ENCODE measurements at regions not wholly inside any gene's neighbourhood (a gene's known extent, or its start where the extent isn't known, plus 50 kb on each side); places are given as distances from the start of the nearest gene placed in this dataset.

GRCh38 chr3:187931770-187932278 lies 186.6 kb upstream of the BCL6 start:
- no peak for DNase-seq

DNA sequence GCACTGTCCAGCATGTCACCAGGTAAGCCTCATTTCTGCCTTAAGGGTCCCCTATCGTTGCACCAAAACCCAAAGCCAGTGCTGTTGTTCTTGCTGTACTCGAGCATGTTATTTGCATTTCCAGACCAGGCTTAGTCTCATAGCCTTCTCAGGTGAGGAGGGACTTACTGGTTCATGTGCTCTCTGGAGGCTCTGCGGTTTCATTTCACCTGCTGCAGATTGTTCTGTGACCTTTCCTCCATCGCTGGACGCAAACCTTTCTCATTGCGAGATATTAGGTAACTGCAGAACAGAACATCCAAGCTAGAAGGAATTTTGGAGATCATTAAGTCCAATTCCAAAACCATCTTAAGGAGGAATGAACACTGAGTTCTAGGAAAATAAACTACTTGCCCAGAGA lies 187.3 kb upstream of the BCL6 start:
- no peak for DNase-seq

- DNase-seq = no peak
These were observed 190.4 kb upstream of the BCL6 start for GRCh38 chr3:187935623-187936156.

- no peak for DNase-seq
These were observed 191.4 kb upstream of the BCL6 start for GRCh38 chr3:187936676-187937075.

- no peak for DNase-seq
These were observed 194.6 kb upstream of the BCL6 start for GRCh38 chr3:187939891-187940290.

GRCh38 chr3:187941135-187941847 lies 196.0 kb upstream of the BCL6 start:
- DNase-seq = no peak

DNA sequence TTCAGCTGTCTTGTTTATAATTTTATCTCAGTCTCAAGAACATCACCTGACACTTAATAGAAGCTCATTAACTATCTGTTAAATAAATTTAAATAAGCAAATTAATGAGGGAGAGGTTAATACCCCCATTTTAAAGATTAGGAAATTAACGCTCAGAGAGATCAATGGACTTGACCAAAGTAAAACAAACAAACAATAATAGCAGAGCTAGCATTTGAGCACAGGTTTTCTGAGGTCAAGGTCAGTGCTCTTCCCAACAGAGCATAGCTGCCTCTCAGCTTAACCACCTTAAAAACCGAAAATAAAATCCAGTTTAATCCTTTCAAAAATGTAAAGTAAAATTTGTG lies 196.6 kb upstream of the BCL6 start:
- no peak for DNase-seq

DNA sequence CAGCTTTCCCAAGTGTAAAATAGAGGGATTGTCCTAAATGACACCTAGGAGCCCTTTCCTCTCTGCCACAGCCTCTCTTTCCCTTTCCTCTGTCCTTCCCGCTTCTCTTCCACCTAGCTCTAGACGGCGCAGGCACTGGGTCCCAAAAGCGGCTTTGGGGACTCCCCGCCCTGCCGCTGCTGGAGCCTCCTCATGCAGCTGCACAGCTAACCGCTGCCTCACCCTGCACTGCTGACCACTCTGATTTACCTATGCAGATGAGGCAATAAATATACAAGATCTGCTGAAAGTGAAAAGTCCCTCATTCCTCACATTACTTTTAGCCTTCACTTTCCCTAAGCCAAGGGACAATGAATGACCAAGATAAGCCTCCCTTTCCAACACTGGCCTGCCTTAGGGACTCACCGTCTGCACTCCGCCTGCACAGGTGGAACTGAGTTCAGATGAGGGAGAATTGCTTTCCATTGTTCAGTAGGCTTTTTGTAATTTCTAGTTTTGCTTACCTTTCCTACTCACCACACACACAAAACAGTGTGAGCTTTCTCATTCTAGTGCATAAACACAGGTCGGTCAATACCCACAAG lies 197.5 kb upstream of the BCL6 start:
- no peak for DNase-seq

DNA sequence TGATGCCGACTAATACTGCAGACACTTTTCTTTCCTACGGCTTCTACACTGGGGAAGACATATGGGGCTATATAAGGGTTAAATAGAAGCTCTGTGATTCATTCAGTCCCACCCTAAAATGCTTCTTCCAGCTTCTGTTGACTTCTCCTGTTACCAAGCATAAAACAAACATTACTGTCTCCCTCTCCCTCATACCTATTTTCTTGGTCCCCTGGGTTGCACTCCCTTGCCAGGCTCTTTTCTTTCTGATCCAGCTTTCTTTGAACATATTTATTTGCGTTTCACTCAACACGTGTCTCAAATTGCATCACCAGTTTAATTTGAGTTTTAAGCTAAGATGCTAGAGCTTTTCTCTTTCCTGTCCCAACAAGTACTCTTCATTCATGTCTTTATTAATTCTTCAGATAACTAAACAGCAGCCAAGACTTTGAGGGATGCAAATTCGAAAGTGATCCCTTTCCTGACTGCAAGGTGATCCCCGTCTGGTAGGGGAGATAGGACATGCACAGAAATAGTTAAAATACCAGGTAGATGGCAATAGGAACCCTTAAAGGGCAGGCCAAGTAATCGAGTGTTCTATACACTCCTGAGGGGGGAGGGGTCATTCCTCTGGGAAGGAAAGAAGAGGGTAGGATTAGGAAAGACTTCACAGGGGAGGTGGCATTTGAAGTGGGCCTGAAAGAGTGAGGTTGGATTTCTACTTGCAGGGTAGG lies 198.6 kb upstream of the BCL6 start:
- no peak for DNase-seq

DNA sequence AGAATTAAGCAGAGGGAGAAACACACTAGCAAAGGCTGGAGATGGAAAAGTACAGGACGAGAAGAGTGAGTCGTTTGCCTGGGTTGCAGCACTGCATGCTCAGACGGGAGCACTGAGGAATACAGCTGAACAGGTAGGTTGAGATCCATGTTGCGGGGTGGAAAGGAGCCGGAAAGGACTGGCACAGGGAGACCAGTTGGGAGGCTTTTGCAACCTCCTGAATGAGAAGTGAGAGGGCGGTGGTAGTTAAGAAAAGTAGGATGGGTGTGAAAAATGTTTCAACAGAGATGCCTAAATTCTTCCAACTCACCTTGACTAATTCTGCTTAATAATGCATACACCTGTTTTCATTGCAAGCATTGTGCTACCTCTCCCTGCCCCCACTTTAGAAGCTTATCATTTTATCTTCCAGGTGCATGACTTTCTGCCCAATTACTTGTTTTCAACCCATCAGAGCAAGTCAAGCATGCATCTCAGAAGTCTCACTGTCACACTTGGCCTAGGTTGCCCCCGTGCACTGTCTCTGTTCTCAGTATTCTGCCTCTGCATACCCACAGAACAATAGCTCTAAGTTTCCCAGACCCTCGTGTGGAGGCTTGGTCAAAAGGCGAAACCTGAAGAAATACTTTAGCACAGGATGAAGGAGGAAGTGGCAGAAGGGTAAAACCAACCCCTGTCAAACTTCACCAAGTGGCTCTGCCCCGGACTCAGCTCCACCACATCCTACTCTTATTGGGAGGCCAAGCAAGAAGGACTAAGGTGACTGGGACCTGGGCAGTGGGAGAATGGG lies 199.3 kb upstream of the BCL6 start:
- no peak for DNase-seq

- DNase-seq = no peak
These were observed 200.1 kb upstream of the BCL6 start for GRCh38 chr3:187945374-187945773.

- DNase-seq = no peak
These were observed 201.0 kb upstream of the BCL6 start for GRCh38 chr3:187946163-187946691.

- DNase-seq = no peak
These were observed 201.7 kb upstream of the BCL6 start for GRCh38 chr3:187946981-187947380.

GRCh38 chr3:187947927-187948682 lies 202.8 kb upstream of the BCL6 start:
- DNase-seq = no peak

DNA sequence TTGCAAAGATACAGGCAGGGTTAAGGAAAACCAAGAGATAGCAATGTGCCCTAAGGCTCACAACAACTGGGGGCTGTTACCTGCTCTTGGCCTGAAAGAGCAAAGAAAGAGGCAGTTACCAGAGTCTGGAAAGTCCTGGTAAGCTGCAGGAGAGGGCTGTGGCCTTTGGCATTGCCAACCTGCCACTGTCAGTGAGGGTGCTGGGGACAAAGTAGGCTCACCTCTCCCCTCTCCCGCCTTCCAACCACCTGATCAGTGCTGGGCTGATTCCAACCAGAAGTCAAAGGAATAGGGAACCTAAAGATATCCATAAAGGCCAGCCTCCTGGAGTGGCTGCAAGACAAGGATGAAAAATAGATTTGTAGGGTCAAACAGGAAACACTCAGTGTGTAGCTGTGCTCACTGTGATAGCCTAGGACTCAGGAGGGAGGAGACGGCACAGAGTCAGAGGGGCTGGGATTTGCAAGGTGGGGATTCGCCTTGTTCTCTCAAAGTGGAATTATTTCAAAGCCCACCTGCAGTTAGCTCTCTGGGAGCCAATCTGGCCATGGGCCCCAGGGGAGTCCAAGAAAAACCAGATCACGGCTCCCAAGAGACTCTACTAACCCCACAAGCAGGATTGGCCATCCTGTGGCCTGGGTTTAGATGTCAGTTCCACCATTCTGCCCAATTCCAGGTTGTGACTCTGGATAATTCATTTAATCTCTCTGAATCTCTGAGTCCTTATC lies 204.0 kb upstream of the BCL6 start:
- DNase-seq = no peak

- DNase-seq = no peak
These were observed 203.3 kb upstream of the LPP start for GRCh38 chr3:187950671-187951070.

- DNase-seq = no peak
These were observed 202.3 kb upstream of the LPP start for GRCh38 chr3:187951452-187952190.

- no peak for DNase-seq
These were observed 201.1 kb upstream of the LPP start for GRCh38 chr3:187952849-187953248.

- no peak for DNase-seq
These were observed 199.5 kb upstream of the LPP start for GRCh38 chr3:187954516-187954872.
